IPS-NIHi11 (cell line): ENCODE measurements at regions not wholly inside any gene's neighbourhood (a gene's known extent, or its start where the extent isn't known, plus 50 kb on each side); places are given as distances from the start of the nearest gene placed in this dataset.
"Not testable (repeated sequence)": the region's sequence is repeated elsewhere in the genome, so short reads cannot be mapped to it uniquely, and the experiment has no call there.

ENCODE experiments used
- DNase-seq: peaks from one replicate; pipeline ENCODE4 v3.0.0; 2012; ENCODE audit warnings: mixed read lengths, low spot score

DNA sequence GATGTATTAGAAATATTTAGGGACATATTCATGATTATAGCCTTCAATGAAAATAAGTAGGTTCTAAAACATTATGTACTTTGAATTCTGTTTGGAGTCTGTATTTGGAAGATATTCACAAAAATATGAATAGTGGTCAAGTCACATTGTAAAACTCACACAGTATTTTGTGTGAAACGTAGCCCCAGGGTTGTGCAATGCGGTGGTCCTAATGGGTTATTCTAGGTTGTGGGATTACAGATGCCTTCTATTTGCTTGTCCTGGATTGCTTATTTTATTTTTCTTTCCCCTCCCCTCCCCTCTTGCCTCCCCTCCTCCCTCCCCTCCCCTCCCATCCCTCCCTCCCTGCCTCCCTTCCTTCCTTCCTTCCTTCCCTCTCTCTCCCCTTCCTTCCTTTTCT is 93.7 kb upstream of the THUMPD2 start:
- DNase-seq = no peak

- no peak for DNase-seq
These were observed 92.3 kb upstream of the THUMPD2 start for GRCh38 chr2:39871291-39871761.

- DNase-seq = no peak
These were observed 91.8 kb upstream of the THUMPD2 start for GRCh38 chr2:39870871-39871270.

DNA sequence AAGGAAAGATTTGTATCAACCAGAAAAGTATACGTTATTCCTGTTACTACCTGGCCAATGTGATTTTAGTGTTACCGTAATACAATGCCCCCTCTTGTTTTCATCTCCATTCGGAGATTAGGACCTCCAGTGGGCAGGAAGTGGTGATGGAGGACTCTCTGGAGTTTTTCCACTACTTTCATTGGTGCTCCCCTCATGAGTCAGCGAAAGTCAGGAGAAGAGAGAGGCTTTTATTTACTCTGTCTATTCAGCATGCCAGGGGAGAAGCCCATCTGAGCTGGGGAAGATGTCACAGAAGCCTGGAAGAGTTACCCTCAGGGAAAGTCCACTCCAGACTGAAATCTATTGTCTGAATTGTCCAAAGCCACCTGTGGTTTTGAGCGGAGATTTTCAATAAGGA is 88.2 kb upstream of the THUMPD2 start:
- no peak for DNase-seq

- no peak for DNase-seq
These were observed 86.7 kb upstream of the THUMPD2 start for GRCh38 chr2:39865751-39866150.

DNA sequence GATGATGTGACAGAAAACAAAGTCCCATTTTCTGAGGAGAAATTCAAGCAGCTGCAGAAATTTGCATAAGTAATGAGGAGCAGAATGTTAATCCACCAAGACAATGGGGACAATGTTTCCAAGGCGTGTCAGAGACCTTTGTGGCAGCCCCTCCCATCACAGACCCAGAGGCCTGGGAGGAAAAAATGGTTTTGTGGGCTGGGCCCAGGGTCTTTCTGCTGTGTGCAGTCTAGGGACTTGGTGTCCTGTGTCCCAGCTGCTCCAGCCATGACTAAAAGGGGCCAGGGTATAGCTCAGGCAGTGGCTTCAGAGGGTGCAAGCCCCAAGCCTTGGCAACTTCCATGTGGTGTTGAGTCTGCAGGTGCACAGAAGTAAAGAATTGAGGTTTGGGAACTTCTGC is 84.6 kb upstream of the THUMPD2 start:
- DNase-seq = not testable (repeated sequence)

DNA sequence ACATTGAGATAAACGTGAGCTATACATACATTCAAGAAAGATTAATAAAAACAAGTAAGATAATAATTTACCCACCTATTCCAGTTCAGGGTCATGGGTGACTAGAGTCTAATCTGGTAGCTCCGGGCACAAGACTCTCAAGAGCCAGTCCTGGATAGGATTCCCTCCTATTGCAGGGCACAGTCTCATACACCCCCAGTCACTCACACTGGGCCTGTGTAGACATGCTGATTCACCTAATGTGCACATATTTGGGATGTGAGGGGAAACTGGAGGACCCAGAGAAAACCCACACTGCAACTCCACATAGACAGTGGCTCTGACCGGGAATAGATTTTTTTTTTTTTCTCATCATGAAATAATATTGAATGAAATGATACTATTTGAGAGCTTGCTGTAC is 81.5 kb upstream of the THUMPD2 start:
- no peak for DNase-seq

DNA sequence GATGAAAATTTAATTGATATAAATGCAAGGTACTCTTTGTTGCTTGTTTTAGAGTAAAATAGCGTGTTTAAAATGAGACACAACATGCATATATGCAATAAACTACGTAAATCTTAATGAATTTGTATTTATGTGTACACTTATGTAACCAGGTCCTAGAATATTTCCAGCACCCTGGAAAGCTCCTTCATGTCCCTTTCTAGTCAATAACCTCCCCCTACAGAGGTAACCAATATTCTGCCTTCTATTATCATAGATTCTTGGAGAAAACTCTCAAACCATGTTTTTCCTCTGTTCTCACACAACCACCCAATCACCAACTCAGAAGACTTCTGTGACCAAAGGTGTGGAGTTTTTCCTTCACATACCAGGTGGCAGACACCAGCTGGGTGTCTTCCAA is 79.6 kb upstream of the THUMPD2 start:
- no peak for DNase-seq

GRCh38 chr2:39855856-39856255 is 76.8 kb upstream of the THUMPD2 start:
- no peak for DNase-seq

GRCh38 chr2:39854771-39855170 is 75.7 kb upstream of the THUMPD2 start:
- no peak for DNase-seq

- no peak for DNase-seq
These were observed 73.8 kb upstream of the THUMPD2 start for GRCh38 chr2:39852831-39853230.

DNA sequence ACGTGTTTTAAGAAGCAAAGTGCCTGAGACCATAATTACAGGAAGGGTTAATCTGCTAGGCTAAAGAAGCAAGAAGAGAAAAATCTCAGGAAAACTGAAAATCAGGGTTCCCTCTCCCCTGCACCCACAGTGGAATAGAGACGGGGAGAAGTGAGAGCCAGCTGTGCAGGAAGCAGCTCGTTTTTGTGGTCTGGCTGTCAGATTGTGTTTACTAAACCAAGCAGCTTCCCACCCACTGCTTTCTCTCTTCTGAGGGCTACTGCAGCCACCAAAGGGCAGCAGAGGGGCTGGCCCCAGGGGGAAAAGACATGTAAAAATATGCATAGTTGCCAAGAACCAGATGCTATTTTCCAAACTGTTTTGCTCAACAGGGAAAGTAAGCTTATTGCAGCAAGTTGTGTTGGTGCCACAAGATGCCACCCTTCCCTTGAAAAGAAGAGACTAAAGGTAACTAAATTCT is 72.6 kb upstream of the THUMPD2 start:
- DNase-seq = peak; percentile 37

DNA sequence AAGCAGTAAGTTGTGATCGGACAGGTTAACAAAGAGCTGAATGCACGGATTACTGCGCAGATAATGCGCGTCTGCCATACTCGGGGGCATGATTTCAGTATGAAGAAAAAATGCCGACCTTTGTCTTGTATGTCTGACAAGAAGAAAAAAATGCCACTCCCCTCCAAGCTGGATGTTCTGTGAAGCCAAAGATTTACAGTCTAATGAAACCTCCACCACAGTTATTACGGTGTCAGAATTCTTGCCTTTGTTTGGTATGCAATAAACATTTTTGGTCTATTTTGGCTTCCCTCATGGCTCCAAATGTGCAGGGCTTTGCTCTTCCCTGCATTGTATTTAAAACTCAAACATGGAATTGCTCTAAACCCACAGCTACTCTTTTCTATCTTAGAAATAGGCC is 72.2 kb upstream of the THUMPD2 start:
- no peak for DNase-seq

DNA sequence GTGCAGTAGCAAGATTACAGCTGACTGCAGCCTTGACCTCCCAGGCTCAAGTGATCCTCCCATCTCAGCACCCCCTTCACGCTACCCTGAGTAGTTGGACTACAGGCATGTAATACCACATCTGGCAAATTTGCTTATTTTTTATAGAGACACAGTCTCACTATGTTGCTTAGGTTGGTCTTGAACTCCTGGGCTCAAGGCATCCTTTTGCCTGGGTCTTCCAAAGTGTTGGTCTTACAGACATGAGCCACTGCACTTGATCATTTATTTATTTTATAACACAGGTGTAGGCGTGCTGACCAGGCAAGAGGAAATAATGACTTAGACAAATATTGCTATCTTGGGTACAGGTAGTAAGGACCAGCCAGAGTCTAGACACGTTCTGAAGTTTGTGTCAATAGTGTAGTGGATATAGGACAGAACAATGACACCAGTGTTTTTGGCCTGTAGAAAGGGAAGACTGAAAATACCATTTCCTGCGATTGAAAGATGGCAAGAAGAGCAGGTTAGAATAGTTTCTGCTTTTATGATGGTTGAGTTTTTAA is 71.0 kb upstream of the THUMPD2 start:
- DNase-seq = no peak

DNA sequence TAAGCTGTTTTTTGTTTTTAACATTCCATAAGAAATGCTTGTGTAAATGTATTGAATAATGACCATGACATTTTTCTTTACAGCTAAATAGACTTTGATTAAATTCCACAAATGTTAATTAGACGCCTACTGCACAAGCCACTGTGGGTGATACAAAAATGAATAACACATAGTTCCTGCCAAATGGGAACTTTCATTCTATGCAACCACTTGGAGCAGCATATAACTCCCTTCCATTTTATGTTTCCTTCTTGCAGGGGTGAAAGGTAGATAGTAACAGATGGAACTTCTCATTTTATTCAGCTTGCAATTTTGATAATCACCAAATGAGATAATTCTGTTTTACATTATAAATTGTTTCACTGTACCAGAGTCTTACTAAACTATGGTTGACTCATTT is 70.0 kb upstream of the THUMPD2 start:
- no peak for DNase-seq

GRCh38 chr2:39845460-39846146 is 66.5 kb upstream of the THUMPD2 start:
- DNase-seq = no peak

GRCh38 chr2:39839261-39839848 is 60.3 kb upstream of the THUMPD2 start:
- no peak for DNase-seq

DNA sequence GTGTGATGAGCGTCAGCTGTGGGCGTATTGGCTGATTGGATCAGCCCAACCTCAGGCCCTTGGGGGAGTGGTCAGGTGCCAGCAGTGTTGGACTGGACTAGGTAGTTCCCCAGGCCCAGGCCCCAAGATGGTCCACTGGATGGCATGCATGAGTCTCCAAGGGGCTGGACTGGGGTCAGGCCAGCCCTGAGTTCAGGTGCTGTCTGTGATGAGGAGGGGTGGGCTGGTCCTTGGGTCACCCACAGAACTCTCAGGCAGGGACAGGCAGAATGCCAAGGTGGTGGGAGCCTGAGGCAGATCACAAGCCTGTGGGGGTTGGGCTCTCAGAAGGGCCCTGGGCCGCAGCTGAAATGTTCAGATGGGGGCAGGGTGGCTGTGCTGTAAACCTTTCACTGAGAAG is 59.5 kb upstream of the THUMPD2 start:
- no peak for DNase-seq

DNA sequence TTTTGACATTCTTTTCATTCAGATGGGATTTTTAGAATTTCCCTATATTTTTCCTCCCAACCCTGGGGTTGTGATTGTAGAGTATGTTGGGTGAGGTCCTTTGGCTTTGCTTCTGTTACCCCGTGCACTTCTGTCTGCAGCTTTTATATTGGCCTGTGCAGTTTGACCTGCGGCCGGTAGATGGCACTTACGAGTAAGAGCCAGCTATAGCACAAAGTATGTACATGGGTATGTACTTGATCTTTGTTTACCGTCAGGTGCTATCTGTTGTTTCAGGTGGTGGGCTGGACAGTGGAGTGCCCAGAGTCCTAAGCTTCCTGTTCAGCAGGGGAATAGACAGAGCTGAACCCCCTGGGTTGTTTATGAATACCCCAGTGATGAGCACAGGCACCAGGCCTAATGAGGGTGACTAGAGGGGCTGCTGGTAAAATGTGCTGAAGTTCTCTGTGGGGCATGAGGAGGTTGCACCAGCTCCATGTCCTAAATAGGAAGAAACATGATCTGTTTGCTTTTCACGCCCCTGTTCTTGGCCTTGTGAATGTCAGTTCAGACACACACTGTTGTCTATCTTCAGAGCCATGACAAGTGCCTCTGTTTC is 58.9 kb upstream of the THUMPD2 start:
- peak; percentile 48 for DNase-seq

GRCh38 chr2:39836638-39837037 is 57.6 kb upstream of the THUMPD2 start:
- no peak for DNase-seq

DNA sequence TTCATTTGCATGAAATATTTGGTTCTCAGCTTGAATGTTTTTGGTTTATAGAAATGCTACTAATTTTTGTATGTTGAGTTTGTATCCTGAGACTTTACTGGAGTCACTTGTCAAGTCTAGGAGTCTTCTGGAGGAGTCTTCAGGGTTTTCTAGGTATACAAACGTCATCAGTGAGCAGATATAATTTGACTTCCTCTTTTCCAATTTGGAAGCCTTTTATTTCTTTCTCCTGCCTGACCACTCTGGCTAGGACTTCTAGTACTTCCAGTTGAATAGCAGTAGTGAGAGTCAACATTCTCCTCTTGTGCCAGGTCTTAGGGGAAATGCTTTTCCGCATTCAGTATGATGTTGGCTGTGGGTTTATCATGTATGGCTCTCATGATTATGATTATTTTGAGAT is 55.4 kb upstream of the THUMPD2 start:
- no peak for DNase-seq

GRCh38 chr2:39830610-39831009 is 51.6 kb upstream of the THUMPD2 start:
- DNase-seq = not testable (repeated sequence)
